ENCODE measurements at regions not wholly inside any gene's neighbourhood (a gene's known extent, or its start where the extent isn't known, plus 50 kb on each side); places are given as distances from the start of the nearest gene placed in this dataset.

GRCh38 chr14:101471723-101472517, 89.4 kb upstream of the DIO3 start:
- no peak overlapping the region for H3K4me3 ChIP-seq (ENCODE audit: low read depth, low read length)

- H3K4me3 ChIP-seq (ENCODE audit: low read depth, low read length) = no peak overlapping the region
Observed at GRCh38 chr14:101472518-101472849, 88.8 kb upstream of the DIO3 start.

- no peak overlapping the region for H3K4me3 ChIP-seq (ENCODE audit: low read depth, low read length)
Observed at GRCh38 chr14:101473045-101473729, 88.1 kb upstream of the DIO3 start.

- H3K4me3 ChIP-seq (ENCODE audit: low read depth, low read length) = no peak overlapping the region
Observed at GRCh38 chr14:101473795-101474562, 87.3 kb upstream of the DIO3 start.

DNA sequence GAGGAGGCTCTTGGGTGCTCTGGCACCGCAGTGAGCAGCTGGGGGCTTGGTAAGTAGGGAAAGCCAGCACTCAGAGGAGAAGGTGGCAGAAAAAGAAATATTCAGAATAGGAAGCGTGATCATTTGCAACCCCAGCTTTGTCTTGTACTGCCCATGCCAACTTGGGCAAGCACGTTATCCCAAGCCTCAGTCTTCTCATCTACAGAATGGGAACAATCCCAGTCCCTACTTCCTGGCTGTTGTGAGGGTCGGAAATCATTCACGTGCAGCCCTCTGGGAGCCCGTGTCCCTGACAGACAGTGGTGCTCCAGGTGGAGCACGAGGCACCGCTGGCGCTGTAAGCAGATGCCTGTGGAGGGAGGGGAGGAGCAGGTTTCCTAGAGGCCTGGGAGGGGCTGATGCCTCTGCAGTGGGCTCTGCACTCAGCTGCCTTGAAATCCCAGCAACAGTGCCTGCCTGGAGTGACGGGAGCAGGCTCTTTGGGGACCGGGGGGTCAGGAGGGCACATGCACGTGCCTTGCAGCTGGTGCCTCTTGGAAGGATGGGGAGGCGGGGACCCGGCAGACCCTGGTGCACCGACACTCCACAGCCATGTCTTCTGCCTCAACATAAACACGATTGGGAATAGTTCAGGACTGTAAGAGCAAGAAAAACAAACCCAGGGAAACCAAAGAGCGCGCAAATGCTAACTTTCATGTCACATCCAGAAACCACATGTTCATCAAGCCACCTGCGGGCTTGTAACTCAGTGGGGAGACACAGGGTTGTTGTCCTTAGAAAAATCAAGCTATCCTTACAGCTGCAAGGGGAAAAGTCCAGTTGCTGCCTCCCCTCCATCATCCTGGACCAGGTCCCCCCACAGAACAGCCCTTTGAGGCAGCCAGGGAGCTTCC, 86.5 kb upstream of the DIO3 start:
- no peak overlapping the region for H3K4me3 ChIP-seq (ENCODE audit: low read depth, low read length)

DNA sequence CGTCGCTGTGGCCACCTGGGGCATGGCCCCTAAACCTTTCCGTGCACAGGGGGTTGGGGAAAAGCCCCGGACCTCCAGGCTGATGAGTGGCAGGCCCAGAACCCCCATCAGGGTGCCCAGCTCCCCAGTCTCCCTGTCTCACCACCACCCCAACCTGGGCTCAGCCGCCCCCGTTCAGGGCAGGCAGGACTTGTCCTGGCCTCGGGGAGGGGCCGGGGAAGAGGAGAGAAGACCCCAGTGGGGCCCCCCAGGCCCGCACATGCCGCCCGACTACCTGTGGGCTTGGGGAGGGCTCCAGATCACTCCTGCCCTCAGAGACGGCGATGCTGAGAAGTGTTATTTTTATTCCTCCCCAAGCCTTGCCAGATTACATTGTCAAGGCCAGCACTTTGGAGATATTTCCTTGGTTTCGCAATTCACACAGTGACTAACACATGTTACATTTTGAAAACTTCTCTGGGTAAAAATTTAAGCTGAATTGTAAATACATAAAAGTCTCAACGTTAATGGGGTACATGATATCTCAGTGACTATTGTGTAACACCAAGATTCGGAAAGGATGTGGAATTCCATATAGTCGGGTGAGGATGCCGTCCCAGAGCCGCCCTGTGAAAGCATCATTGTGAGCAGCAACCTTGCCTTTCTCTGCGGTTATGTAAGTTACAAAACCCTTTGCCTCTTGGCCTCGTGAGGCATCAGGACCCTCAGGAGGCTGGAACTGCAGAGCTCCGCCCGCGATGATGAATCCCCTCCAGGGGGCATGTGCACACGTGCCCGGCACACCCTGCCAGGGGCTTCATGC, 85.6 kb upstream of the DIO3 start:
- H3K4me3 ChIP-seq (ENCODE audit: low read depth, low read length) = no peak overlapping the region

GRCh38 chr14:101476258-101476915, 84.9 kb upstream of the DIO3 start:
- no peak overlapping the region for H3K4me3 ChIP-seq (ENCODE audit: low read depth, low read length)

DNA sequence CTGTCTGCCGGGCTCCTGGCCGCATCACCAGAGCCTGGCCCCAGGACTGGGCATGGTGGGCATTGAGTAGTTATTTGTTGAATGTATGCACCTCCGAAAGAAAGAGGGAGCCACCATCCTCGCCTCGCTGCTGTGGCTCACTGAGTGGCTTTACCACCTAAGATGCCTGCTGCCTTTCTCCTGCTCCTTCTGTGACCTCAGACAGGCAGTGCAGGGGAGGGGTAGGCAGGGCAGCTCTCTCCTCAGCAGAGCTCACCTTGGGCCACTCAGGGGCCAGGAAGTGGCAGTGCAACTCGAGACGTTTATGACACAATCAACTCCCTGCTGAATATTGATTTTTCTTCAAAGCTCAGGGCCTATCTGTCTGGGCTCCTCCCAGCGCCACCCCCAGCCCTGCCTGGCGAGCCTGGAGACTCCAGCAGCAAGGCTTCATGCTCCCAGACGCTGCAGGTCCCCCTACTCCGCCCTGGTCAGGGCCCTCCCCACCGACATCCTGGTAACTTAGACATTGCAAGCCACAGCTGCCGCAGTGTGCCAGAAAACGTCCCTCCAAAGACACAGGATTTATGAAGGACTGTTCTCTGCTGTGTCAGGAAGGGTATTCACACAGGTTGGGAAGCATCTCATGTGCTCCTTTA, 84.3 kb upstream of the DIO3 start:
- H3K4me3 ChIP-seq (ENCODE audit: low read depth, low read length) = no peak overlapping the region

DNA sequence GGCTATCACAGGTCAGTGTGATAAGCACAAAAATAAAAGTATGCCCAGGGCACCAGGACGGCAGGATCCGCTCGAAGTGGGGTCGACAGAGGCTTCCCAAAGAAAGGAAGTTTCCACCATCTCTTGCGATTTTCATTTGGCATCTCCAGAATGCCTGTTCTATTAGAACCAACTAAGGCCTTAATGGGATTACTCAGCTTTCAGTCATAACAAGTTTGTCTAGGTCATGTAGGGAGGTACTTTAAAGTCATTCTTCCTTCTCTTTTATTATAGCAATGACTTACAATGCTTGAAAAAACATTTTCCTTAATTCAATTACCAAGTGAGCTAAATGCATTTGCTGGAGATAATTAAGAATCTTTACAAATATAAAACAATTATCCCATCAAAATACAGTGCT, 83.6 kb upstream of the DIO3 start:
- no peak overlapping the region for H3K4me3 ChIP-seq (ENCODE audit: low read depth, low read length)

- no peak overlapping the region for H3K4me3 ChIP-seq (ENCODE audit: low read depth, low read length)
Observed at GRCh38 chr14:101478096-101478495, 83.2 kb upstream of the DIO3 start.

GRCh38 chr14:101478796-101479410, 82.4 kb upstream of the DIO3 start:
- no peak overlapping the region for H3K4me3 ChIP-seq (ENCODE audit: low read depth, low read length)

- no peak overlapping the region for H3K4me3 ChIP-seq (ENCODE audit: low read depth, low read length)
Observed at GRCh38 chr14:101480022-101480746, 81.1 kb upstream of the DIO3 start.

- H3K4me3 ChIP-seq (ENCODE audit: low read depth, low read length) = no peak overlapping the region
Observed at GRCh38 chr14:101480747-101481530, 80.4 kb upstream of the DIO3 start.

- no peak overlapping the region for H3K4me3 ChIP-seq (ENCODE audit: low read depth, low read length)
Observed at GRCh38 chr14:101481557-101481956, 79.7 kb upstream of the DIO3 start.

GRCh38 chr14:101482066-101482465, 79.2 kb upstream of the DIO3 start:
- H3K4me3 ChIP-seq (ENCODE audit: low read depth, low read length) = no peak overlapping the region

- no peak overlapping the region for H3K4me3 ChIP-seq (ENCODE audit: low read depth, low read length)
Observed at GRCh38 chr14:101483829-101484228, 77.5 kb upstream of the DIO3 start.

GRCh38 chr14:101489092-101489760, 72.1 kb upstream of the DIO3 start:
- no peak overlapping the region for H3K4me3 ChIP-seq (ENCODE audit: low read depth, low read length)
